NCI-H2081 (cell line): ENCODE measurements at regions not wholly inside any gene's neighbourhood (a gene's known extent, or its start where the extent isn't known, plus 50 kb on each side); places are given as distances from the start of the nearest gene placed in this dataset.
"Not testable (repeated sequence)": the region's sequence is repeated elsewhere in the genome, so short reads cannot be mapped to it uniquely, and the experiment has no call there.

Experiments
- DNase-seq, 2 experiments: peaks; one replicate each; lab custom pipeline; 2025; lab: John Stamatoyannopoulos, UW

DNA sequence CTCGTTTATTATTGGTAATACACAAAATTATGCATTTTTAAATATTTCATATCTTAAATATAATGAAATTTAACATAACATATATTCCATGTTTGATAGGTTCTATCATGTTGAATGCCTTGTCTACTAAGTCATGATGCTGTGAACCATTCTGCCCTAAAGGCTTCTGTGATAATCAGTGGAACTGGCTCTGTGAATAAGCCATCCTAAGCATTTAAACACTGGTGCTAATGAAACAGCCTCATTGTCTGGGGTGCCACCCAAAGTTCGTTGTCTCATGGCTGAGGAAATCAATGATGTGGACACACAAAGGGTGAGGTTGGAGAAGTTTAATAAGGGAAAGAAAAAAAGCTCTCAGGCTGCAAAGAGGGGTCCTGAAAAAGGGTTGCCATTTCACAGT, 264.7 kb upstream of the ZRANB2 start:
- no peak for DNase-seq

DNA sequence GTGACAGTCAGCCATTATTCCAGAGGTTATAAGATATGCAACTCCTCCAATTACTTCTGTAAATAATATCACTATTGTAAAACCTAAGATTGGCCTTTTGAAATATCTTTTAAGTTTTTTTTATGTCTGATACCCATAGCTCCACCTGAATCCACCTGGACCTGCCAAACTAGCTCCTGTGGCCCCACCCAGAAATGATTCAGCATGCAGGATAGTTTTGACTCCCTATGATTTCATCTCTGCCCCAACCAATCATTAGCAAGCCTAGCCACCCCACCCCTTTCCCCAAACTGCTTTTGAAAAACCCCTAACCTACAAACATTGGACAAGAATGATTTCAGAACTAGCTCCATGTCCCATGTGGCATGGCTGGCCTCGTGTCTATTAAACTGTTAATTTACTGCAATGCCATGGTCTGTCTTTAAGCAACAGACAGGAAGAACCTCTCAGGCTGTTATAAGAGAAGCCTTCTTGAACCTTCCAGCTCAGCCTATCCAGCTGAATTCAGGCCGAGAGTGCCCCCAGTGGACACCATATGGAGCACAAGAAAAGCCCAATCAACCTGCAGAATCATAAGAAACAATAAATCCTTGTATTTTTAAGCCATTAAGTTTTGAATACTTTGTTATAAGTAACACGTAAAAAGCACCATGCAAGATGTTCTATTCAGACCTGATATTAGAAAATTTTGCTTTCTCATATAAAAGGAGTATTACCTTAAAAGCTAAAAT, 263.0 kb upstream of the ZRANB2 start:
- DNase-seq: no peak

DNA sequence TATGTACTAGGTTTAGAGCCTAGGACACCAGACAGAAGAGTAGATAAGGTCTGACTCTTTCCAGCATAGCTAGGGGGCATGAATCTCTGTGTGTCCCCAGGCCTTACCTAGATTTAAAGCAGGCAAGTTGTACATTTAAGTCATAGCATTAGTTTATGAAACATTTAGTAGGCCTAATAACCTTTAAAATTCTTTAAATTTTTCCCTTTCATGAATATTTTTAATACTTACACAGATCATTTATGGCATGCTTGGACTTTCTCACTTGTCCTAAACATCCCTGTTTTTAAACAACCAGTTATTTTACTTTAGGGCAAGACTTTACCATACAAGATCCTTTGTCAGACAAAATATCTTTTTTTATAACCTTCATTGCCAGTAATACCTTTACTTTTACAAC, 258.4 kb upstream of the ZRANB2 start:
- no peak for DNase-seq

DNA sequence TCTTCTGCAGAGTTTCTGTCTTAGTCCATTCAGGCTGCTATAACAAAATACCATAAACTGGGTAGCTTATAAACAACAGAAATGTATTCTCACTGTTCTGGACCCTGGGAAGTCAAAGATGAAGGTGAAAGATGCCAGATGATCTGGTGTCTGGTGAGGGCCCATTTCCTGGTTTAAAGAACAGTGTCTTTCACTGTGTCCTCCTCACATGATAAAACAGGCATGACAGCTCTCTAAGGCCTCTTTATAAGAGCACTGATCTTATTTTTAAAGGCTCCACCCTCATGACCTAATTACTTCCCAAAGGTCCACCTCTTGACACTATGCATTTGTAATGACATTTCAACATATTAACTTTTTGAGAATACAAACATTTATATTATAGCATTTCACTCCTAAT, 250.2 kb upstream of the ZRANB2 start:
- DNase-seq: no peak

DNA sequence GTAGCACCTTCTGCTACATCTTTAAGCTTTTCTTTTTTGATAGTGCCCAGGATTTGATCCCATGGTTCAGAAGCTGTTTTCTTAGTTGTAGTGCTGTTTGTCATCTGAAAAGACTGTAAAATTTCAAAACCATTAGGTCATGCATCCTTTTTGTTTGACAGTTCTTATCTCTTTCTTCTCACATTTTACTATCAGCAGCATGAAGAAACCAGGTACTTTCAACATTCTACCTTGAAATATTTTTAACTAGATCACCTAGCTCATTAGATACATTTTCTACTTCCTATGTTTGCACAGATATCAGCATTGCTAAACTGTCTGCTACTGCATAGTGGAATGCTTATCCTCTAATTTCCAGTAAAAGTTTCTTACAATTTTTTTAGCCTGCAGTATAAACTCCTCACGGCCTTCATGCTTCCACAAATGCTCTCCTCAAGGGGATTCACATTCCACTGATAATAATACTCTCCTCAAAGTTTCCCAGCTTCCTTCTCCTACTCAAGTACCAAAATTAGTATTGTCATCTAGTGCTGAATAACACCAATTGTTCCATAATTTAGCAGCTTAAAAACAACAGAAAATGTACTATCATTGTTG, 243.9 kb upstream of the ZRANB2 start:
- DNase-seq: no peak

DNA sequence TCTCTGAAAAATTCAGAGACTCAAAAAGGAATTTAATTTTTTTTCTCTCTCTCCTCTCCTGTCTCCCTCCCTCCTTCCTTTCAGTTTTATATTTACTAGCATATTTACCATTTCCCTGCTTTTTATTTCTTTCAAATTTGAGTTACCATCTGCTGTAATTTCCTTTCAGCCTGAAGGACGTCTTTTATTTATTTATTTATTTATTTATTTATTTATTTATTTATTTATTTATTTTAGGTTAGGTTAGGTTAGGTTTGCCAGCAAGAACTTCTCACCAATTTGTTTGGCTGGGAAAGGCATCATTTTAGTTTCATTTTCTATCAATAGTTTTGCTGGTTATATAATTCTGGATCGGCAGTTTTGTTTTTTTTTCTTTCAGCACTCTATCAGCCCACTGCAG, 231.7 kb upstream of the ZRANB2 start:
- no peak for DNase-seq

DNA sequence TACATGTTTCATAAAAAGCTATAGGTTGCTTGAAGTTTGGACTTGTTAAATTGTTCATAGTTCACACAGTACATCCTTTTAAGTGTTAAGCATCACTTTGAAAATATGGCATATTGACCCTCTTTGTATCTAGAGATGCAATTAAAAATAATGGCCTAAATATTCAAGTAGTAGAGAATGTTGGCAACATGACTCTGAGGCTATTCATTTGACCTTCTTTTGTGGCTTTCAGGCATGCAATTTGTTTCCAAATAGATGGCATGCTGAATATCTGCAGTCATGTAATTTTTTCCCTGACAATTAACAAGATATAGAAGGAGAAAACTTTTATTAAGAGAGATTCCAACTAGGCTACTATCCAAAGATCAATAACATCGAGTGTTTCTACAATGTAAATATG, 230.5 kb upstream of the ZRANB2 start:
- DNase-seq: no peak

DNA sequence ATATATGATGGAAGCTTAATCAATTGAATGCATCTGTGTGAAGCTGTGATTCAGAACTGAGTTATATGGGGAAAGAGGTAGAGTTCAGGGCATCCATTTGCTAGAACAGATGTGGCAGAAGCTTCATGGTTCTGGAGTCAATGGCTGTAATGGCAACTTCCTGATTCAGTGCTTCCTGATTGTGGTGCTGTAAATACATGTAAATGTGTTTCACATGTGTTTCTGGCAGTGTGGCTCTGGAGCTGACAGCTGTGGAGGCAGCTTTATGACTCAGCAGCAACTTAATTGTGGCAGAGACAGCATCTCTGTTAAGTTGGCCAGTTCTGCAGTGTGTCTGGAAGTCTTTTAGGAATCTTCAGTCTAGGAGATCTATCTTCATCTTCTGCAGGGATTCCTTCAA, 226.6 kb upstream of the ZRANB2 start:
- peak in 1 of 2 experiments; percentile 11 for DNase-seq

DNA sequence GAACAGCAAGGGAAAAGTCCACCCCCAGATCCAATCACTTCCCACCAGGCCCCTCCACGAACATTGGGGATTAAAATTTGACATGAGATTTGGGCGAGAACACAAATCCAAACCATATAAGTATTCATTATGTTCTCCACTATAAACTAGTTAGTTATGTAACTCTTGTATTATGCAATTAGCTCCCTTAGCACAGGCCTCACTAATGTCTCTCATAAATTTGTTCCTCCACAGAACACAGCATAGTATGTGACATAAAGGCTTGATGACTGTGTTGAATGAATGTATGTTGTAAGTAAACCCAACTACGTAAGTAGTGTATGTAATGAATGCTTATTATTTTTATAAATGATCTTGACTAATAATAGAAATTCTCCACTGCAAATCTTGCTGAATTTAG, 223.3 kb upstream of the ZRANB2 start:
- no peak for DNase-seq

DNA sequence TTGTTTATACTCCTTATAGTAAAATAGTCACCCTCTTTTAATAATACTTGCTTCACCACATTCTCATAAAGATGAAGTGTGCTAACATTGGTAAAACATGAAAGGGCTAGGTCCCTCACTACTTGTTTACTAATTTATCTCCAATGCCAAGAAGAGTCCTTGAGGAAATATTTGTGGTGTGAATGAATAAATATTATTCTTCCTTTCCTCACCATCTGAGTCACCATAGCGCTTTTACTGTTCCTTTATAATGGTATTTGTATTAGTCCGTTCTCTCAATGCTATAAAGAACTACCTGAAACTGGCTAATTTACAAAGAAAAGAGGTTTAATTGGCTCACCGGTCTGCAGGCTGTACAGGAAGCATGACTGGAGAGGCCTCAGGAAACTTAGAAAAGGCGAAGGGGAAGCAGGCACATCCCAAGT, 222.8 kb upstream of the ZRANB2 start:
- DNase-seq: no peak

DNA sequence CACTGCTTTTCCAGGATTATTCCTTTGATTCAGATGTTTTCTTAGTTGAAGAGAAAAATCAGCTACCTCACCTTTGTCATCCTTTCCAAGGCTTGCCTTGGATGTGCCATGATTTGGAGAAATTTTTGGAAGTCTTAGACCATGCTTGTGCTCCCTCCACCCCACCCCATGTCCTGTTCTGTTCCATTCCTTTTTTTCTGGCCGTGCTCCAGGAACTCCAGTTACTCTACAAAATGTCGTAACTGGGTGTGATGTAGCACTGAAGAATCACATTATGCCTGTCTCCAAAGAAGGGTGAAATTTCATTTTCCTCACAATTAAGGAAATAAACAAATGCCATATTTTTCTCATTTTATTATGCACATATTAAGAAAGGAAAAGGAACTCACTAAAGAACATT, 217.8 kb upstream of the ZRANB2 start:
- no peak for DNase-seq

DNA sequence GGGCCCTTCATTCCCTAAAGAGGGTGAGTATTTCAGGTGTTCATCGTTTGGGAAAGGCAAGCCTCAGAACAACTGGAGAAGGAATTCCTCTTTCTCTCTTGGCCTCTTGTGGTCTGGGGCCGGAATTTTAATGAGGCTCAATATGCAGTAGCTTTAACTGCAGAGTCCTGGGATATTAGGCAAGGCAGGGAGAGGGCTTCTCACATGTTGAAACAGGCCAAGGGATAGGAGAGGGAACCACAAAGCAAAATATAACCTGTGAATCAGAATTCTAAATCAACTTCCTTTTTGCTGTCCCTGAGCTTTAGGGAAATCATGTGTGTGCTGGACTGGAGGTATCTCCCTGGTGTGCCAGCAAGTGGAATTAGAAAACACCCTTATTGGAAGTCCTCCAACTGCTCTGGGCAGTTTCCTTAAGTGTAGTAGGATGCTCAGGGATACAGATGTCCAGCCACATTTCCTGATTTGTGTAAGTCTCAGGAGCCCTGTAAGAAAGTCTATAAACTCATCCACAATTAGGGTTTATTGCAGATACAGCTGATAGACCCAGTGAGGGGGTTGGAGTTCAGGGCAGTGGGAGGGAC, 215.8 kb upstream of the ZRANB2 start:
- DNase-seq: no peak

DNA sequence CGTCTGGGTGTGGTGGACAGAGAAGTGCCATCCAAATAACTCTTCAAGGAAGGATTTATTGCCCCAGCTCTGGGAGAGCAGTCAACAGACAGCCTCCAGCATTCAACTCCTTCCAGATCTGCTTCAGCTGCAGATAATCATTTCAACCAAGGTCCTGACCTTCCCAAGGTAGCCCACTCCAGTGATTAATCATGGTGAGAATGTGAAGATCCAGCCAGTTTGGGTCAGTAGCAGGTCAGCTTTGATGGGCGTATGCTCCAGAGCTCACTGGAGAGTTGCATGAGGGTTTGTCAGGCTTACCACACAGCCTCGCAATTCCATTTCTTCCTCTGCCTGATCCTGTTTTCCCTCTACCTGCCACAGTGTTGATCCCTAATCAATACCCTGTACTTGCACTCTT, 214.5 kb upstream of the ZRANB2 start:
- no peak for DNase-seq

DNA sequence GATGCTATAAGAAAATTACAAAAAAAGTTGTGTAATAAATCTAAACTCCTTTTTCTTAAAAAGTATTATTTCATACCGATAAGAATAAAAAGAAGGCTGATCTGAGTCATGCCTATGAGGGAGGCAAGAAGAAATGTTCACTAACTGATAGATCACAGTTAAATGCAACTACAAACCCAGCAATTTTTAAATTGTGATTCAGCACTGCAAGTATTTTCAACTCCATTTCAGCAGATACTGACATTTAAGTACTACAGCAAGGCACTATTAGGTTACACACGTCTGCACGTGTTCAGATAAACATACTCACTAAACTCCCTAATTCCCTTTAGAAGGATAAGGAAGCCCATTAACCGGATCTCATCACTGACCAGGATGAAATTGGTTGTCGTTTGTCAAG, 213.3 kb upstream of the ZRANB2 start:
- no peak for DNase-seq

DNA sequence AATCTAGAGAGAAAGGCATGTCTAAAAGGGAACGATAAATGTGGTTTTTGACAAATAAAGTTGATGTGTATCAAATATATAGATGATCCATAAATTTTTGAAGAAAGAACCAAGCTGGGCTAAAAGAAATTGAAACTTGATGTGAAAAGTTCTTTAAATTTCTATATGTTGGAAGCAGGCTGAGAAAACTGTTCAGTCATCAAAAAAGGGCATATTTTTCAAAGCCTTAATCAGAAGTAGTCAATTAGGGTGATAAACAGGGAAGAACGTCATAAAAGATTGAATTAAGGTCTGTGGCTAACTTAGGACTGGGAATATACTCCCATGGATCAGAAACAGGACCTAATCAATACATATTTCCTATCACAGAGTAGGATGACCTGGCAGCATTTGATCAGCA, 211.4 kb upstream of the ZRANB2 start:
- DNase-seq: no peak

DNA sequence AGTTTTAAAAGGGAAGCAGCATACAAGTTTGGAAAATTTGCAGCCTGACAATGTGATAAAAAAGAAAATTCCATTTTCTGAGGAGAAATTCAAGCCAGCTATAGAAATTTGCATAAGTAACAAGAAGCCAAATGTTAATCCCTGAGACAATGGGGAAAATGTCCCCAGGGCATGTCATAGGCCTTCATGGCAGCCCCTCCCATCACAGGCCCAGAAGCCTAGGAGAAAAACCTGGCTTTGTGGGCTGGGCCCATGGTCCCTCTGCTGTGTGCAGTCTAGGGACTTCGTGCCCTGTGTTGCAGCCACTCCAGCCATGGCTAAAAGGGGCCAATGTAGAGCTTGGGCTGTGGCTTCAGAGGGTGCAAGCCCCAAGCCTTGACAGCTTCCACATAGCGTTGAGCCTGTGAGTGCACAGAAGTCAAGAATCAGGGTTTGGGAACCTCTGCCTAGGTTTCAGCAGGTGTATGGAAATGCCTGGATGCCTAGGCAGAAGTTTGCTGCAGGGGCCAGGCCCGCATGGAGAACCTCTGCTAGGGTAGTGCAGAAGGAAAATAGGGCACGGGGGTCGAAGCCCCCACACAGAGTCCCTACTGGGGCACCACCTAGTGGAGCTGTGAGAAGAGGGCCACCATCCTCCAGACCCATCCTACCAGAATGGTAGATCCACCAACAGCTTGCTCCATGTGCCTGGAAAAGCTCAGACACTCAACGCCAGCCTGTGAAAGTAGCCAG, 209.8 kb upstream of the ZRANB2 start:
- not testable (repeated sequence) for DNase-seq

DNA sequence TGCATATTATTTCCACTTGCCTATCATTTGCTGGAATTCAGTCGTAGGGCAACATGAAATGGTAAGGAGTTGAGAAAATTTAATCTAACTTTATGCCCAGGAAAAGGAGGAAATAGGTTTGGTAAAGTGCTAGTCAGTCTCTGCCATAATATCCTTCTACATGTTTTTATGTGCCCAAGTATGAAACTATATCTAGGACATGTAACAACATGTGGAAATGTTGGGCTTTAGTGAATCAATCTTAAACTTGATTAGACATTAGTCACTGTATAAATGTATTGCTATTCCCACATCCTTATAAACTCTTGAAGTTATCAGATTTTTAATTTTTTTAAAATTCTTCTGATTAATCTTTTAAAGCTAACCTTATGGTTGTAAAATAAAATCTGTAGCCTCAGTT, 204.7 kb upstream of the ZRANB2 start:
- no peak for DNase-seq

DNA sequence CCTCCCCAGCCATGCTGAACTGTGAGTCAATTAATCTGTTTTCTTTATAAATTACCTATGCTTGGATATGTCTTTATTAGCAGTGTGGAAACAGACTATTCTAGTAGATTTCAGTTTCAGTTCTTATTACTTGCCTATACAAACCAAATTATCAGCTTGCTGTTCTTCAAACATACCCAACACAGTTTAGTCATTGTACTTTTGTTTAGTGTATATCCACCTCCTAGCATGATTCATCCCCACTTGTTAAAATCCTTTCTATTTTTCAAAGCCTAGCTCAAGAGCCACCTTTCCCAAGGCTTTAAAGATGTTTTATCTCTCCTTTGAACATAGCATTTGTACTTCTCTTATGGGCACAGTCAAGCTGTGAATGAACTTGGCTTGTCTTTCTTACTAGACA, 195.6 kb upstream of the ZRANB2 start:
- DNase-seq: no peak

DNA sequence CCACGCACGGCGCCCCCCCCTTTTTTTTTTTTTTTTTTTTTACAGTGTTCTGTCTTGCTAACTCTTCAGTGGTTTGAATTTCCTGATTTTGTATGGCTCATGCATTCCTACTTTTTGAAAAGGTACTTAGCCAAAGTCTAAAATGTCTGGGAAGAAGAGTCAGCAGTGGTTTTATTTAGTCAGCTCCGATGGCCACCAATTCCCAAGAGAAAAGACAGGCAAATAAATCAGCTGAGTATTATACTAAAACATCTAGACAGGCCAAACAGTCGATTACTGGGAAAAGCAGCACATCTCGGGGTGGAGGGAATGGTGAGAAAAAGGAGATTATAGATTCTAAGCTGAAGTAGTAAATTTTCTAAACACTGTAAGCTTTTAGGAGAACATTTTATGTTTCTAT, 192.5 kb upstream of the ZRANB2 start:
- DNase-seq: no peak

DNA sequence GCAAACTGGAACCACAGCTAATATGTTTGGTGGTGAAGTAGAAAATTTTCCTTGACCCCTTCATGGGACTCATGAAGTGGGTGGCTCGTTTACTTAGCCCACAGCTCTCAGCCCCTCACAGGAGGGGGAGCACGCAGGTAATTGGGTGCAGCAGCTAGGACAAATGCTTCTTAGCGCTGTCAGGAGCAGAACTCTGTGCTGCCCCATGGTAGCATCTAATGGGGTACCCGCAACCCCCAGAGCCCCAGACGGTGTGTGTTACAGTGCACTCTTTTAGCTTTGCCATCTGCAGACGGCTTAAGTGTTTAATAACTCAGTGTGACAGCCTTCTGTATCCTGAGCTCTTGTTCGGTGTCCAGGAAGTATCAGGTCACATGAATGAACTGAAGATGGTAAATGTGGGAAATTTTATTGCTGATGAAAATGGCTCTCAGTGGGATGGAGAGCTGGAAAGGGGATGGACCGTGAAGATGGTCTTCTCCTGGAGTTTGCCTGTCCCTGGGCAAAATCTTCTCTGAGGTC, 189.6 kb upstream of the ZRANB2 start:
- DNase-seq: peak in 1 of 2 experiments; percentile 23

DNA sequence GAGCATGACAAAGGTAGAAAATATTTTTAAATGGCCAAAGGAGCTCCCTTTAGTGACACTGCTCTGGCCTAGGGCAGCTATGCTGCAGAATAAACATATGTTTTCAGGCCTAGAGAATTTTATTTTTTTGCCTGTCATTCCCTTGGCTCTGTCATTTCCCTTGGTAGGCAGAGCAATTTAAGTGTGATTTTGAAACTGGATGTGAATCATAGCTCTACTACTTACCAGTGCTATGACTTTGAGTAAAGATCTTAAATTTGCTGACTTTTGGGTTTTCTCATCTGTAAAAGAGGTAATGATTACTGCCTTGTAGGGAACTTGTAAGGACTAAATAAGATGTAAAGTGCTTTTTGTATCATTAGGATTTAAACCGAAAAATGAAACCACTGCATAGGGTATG, 189.0 kb upstream of the ZRANB2 start:
- no peak for DNase-seq

DNA sequence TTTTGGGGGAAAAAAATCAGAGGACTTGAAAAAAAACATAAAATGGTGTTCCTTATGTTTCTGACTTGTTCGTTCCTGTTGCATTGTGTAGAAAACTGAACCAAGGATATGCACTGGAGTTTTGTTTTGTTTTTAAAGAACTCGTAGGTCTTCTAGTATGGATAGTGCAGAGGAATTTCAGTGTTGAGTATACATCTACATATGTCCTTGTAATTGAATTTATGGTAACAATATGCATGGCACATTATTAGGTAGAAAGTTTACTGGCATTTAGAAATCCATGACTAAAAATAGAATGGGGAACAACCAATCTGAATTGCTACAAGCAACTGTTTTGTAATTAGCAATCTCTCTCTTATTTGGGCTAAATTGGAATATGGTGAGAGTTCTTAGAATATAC, 188.3 kb upstream of the ZRANB2 start:
- DNase-seq: no peak

DNA sequence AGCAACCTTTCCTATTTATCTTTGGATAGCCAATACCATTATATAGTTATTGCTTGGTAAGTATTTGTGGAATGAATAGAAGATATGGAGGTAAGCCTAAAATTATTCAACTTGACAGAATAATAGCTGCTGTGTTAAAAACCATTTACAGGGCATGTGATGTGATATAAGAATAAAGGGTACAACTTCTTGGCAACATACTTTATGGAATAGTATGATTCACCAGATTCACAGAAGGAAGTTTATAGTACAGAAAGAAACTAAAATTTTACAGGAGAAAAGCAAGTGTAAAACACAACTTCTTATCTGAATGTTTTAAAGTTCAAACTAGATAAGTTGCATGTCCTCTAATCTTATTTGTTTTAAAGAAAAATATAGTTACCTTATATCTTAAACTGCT, 186.4 kb upstream of the ZRANB2 start:
- no peak for DNase-seq
